ENCODE measurements at regions not wholly inside any gene's neighbourhood (a gene's known extent, or its start where the extent isn't known, plus 50 kb on each side); places are given as distances from the start of the nearest gene placed in this dataset.
A peak's percentile ranks its signal among the peaks of the same experiment; 100 is the strongest.

GRCh38 chr2:122023059-122023864 is 267.8 kb downstream of the TSN start:
- no peak for DNase-seq (ENCODE audit: low spot score)
- TF ChIP-seq CTCF (IDR thresholded peaks at IDR 0.05), result no peak
- no peak for ATAC-seq (ENCODE audit: low FRiP score)

- DNase-seq (ENCODE audit: low spot score) (no peak), ATAC-seq (ENCODE audit: low FRiP score) (no peak)
Measured at GRCh38 chr2:122027510-122028217, 272.2 kb downstream of the TSN start.

GRCh38 chr2:122028371-122029100 is 273.1 kb downstream of the TSN start:
- no peak for TF ChIP-seq CTCF (IDR thresholded peaks at IDR 0.05)
- DNase-seq (ENCODE audit: low spot score) (no peak), ATAC-seq (ENCODE audit: low FRiP score) (peak; percentile 89)

More at GRCh38 chr2:122027510-122028217, 272.2 kb downstream of the TSN start:
- no peak for TF ChIP-seq CTCF (IDR thresholded peaks at IDR 0.05)

GRCh38 chr2:122029456-122029855 is 274.0 kb downstream of the TSN start:
- ATAC-seq (ENCODE audit: low FRiP score) (no peak), DNase-seq (ENCODE audit: low spot score) (no peak)
- TF ChIP-seq CTCF (IDR thresholded peaks at IDR 0.05), result no peak

GRCh38 chr2:122029945-122030344 is 274.5 kb downstream of the TSN start:
- no peak for ATAC-seq (ENCODE audit: low FRiP score)
- no peak for TF ChIP-seq CTCF (IDR thresholded peaks at IDR 0.05)
- DNase-seq (ENCODE audit: low spot score), result no peak

- ATAC-seq (ENCODE audit: low FRiP score) (no peak), DNase-seq (ENCODE audit: low spot score) (no peak)
- no peak for TF ChIP-seq CTCF (IDR thresholded peaks at IDR 0.05)
Measured at GRCh38 chr2:122031544-122032263, 276.3 kb downstream of the TSN start.

Data from omental fat pad (tissue), 3 donors.